Activated T-cell treated with anti-CD3 and anti-CD28 coated beads, Interleukin-2, amount 50 U/mL, for 72 hours (primary cell): ENCODE measurements at regions not wholly inside any gene's neighbourhood (a gene's known extent, or its start where the extent isn't known, plus 50 kb on each side); places are given as distances from the start of the nearest gene placed in this dataset.
"Not testable (repeated sequence)": the region's sequence is repeated elsewhere in the genome, so short reads cannot be mapped to it uniquely, and the experiment has no call there.

Experiments
- ATAC-seq, 2 donors: fragments of 150-1000 bp; cut with Tn5 transposase; replicated peaks in 1 of 2; 2 replicates each; pipeline ENCODE4 v1.10.0; 2021; ENCODE audit warnings: moderate library complexity in 2 of 2, mild to moderate bottlenecking in 1 of 2
- DNase-seq, 2 donors: peaks; one replicate each; pipeline ENCODE4 v3.0.0; 2021 to 2022; ENCODE audit warnings: mixed read lengths in 1 of 2
- H3K27ac Mint-ChIP-seq: one replicate; pipeline ENCODE4 v1.8.0; 2022; ENCODE audit warnings: mild to moderate bottlenecking, moderate library complexity, mixed read lengths
- H3K27me3 Mint-ChIP-seq: one replicate; pipeline ENCODE4 v1.8.0; 2022; ENCODE audit warnings: low read depth, mixed read lengths
- H3K36me3 Mint-ChIP-seq, 2 donors: one replicate each; pipeline ENCODE4 v1.8.0; 2022; ENCODE audit warnings: mixed read lengths in 2 of 2, mild to moderate bottlenecking in 1 of 2; ENCODE audit not compliant: insufficient read depth in 2 of 2
- H3K4me1 Mint-ChIP-seq: one replicate; pipeline ENCODE4 v1.8.0; 2022; ENCODE audit warnings: low read depth, mixed read lengths
- H3K4me3 Mint-ChIP-seq, 2 donors: one replicate each; pipeline ENCODE4 v1.8.0; 2022; ENCODE audit warnings: mild to moderate bottlenecking in 2 of 2, mixed read lengths in 2 of 2, moderate library complexity in 2 of 2
- H3K9me3 Mint-ChIP-seq, 2 donors: one replicate each; pipeline ENCODE4 v1.8.0; 2022; ENCODE audit warnings: mixed read lengths in 2 of 2

- no peak for ATAC-seq
- Mint-ChIP-seq H3K27me3 (no peaks in the 10 kb centered on the region), H3K4me1 (no peaks in the 10 kb centered on the region)
These were observed 710.7 kb downstream of the STPG2 start for GRCh38 chr4:97432551-97432950.

GRCh38 chr4:97437998-97438705 lies 705.1 kb downstream of the STPG2 start:
- ATAC-seq, H3K27ac Mint-ChIP-seq, H3K27me3 Mint-ChIP-seq, H3K9me3 Mint-ChIP-seq, H3K36me3 Mint-ChIP-seq, DNase-seq, H3K4me3 Mint-ChIP-seq, H3K4me1 Mint-ChIP-seq: not testable (repeated sequence)

More at GRCh38 chr4:97432551-97432950, 710.7 kb downstream of the STPG2 start:
- no peaks in the 10 kb centered on the region for H3K36me3 Mint-ChIP-seq
- H3K27ac Mint-ChIP-seq = no peak overlapping the region
- no peak overlapping the region for H3K4me3 Mint-ChIP-seq
- peaks cover 6 to 9% of the 10 kb centered on the region in 2 donors for H3K9me3 Mint-ChIP-seq
- no peak for DNase-seq

- Mint-ChIP-seq H3K27ac (no peak overlapping the region), H3K27me3 (no peaks in the 10 kb centered on the region), H3K4me3 (no peak overlapping the region), H3K4me1 (no peaks in the 10 kb centered on the region), H3K9me3 (peaks cover 2 to 12% of the 10 kb centered on the region in 2 donors), H3K36me3 (no peaks in the 10 kb centered on the region)
- DNase-seq (no peak), ATAC-seq (no peak)
These were observed 690.1 kb downstream of the STPG2 start for GRCh38 chr4:97453186-97453585.

- Mint-ChIP-seq H3K4me3 (no peak overlapping the region), H3K36me3 (no peaks in the 10 kb centered on the region), H3K9me3 (peaks cover 5 to 11% of the 10 kb centered on the region in 2 donors), H3K27ac (no peak overlapping the region), H3K27me3 (no peaks in the 10 kb centered on the region), H3K4me1 (no peaks in the 10 kb centered on the region)
- ATAC-seq (no peak), DNase-seq (no peak)
These were observed 686.0 kb downstream of the STPG2 start for GRCh38 chr4:97457253-97457652.

- no peak for ATAC-seq
- no peak for DNase-seq
- Mint-ChIP-seq H3K36me3 (peaks cover 0 to 2% of the 10 kb centered on the region in 2 donors), H3K4me1 (no peaks in the 10 kb centered on the region), H3K9me3 (peaks cover 3 to 9% of the 10 kb centered on the region in 2 donors), H3K4me3 (no peak overlapping the region), H3K27ac (no peak overlapping the region), H3K27me3 (no peaks in the 10 kb centered on the region)
These were observed 675.0 kb downstream of the STPG2 start for GRCh38 chr4:97468272-97468671.

GRCh38 chr4:97475621-97476020 lies 667.7 kb downstream of the STPG2 start:
- Mint-ChIP-seq H3K9me3 (peaks cover 1 to 4% of the 10 kb centered on the region in 2 donors), H3K27ac (no peak overlapping the region)
- no peak for DNase-seq

GRCh38 chr4:97477974-97478373 lies 665.3 kb downstream of the STPG2 start:
- Mint-ChIP-seq H3K4me1 (no peaks in the 10 kb centered on the region), H3K27ac (no peak overlapping the region), H3K4me3 (no peak overlapping the region), H3K9me3 (peaks cover 2 to 3% of the 10 kb centered on the region in 2 donors), H3K27me3 (no peaks in the 10 kb centered on the region), H3K36me3 (no peaks in the 10 kb centered on the region)
- no peak for DNase-seq
- no peak for ATAC-seq

More at GRCh38 chr4:97475621-97476020, 667.7 kb downstream of the STPG2 start:
- no peak for ATAC-seq
- H3K36me3 Mint-ChIP-seq = no peaks in the 10 kb centered on the region
- H3K27me3 Mint-ChIP-seq = no peaks in the 10 kb centered on the region
- H3K4me1 Mint-ChIP-seq = no peaks in the 10 kb centered on the region
- H3K4me3 Mint-ChIP-seq = no peak overlapping the region

- H3K27ac Mint-ChIP-seq = no peak overlapping the region
- DNase-seq = no peak
- H3K4me3 Mint-ChIP-seq = no peak overlapping the region
- no peaks in the 10 kb centered on the region for H3K27me3 Mint-ChIP-seq
- peaks cover 0 to 2% of the 10 kb centered on the region in 2 donors for H3K36me3 Mint-ChIP-seq
- ATAC-seq = no peak
- peaks cover 5 to 7% of the 10 kb centered on the region in 2 donors for H3K9me3 Mint-ChIP-seq
- H3K4me1 Mint-ChIP-seq = no peaks in the 10 kb centered on the region
These were observed 663.9 kb downstream of the STPG2 start for GRCh38 chr4:97479388-97479787.

- Mint-ChIP-seq H3K9me3 (peaks cover 6 to 10% of the 10 kb centered on the region in 2 donors), H3K36me3 (no peaks in the 10 kb centered on the region)
- ATAC-seq = no peak
These were observed 651.4 kb downstream of the STPG2 start for GRCh38 chr4:97491856-97492255.

GRCh38 chr4:97493815-97494518 lies 649.3 kb downstream of the STPG2 start:
- no peak overlapping the region for H3K27ac Mint-ChIP-seq
- DNase-seq (no peak), ATAC-seq (no peak)
- H3K9me3 Mint-ChIP-seq = peaks cover 6 to 8% of the 10 kb centered on the region in 2 donors
- H3K27me3 Mint-ChIP-seq = no peaks in the 10 kb centered on the region
- no peak overlapping the region for H3K4me3 Mint-ChIP-seq
- no peaks in the 10 kb centered on the region for H3K36me3 Mint-ChIP-seq
- no peaks in the 10 kb centered on the region for H3K4me1 Mint-ChIP-seq

More at GRCh38 chr4:97491856-97492255, 651.4 kb downstream of the STPG2 start:
- H3K27ac Mint-ChIP-seq = no peak overlapping the region
- H3K4me1 Mint-ChIP-seq = no peaks in the 10 kb centered on the region
- no peaks in the 10 kb centered on the region for H3K27me3 Mint-ChIP-seq
- no peak overlapping the region for H3K4me3 Mint-ChIP-seq
- DNase-seq = no peak

- no peak overlapping the region for H3K27ac Mint-ChIP-seq
- ATAC-seq (no peak), DNase-seq (no peak)
- H3K4me3 Mint-ChIP-seq = no peak overlapping the region
- no peaks in the 10 kb centered on the region for H3K36me3 Mint-ChIP-seq
- no peaks in the 10 kb centered on the region for H3K4me1 Mint-ChIP-seq
- no peaks in the 10 kb centered on the region for H3K27me3 Mint-ChIP-seq
- peaks cover 3 to 4% of the 10 kb centered on the region in 2 donors for H3K9me3 Mint-ChIP-seq
These were observed 646.9 kb downstream of the STPG2 start for GRCh38 chr4:97496298-97496873.

GRCh38 chr4:97498875-97499274 lies 644.4 kb downstream of the STPG2 start:
- H3K9me3 Mint-ChIP-seq = no peaks in the 10 kb centered on the region
- no peak for ATAC-seq

GRCh38 chr4:97500423-97500822 lies 642.9 kb downstream of the STPG2 start:
- Mint-ChIP-seq H3K4me1 (no peaks in the 10 kb centered on the region), H3K4me3 (no peak overlapping the region), H3K27me3 (no peaks in the 10 kb centered on the region), H3K36me3 (no peaks in the 10 kb centered on the region), H3K27ac (no peak overlapping the region), H3K9me3 (no peaks in the 10 kb centered on the region)
- DNase-seq = no peak
- ATAC-seq = no peak

More at GRCh38 chr4:97498875-97499274, 644.4 kb downstream of the STPG2 start:
- Mint-ChIP-seq H3K27ac (no peak overlapping the region), H3K36me3 (no peaks in the 10 kb centered on the region), H3K27me3 (no peaks in the 10 kb centered on the region), H3K4me1 (no peaks in the 10 kb centered on the region), H3K4me3 (no peak overlapping the region)
- DNase-seq = no peak
